ENCODE measurements at regions not wholly inside any gene's neighbourhood (a gene's known extent, or its start where the extent isn't known, plus 50 kb on each side); places are given as distances from the start of the nearest gene placed in this dataset.
"Not testable (repeated sequence)": the region's sequence is repeated elsewhere in the genome, so short reads cannot be mapped to it uniquely, and the experiment has no call there.

DNA sequence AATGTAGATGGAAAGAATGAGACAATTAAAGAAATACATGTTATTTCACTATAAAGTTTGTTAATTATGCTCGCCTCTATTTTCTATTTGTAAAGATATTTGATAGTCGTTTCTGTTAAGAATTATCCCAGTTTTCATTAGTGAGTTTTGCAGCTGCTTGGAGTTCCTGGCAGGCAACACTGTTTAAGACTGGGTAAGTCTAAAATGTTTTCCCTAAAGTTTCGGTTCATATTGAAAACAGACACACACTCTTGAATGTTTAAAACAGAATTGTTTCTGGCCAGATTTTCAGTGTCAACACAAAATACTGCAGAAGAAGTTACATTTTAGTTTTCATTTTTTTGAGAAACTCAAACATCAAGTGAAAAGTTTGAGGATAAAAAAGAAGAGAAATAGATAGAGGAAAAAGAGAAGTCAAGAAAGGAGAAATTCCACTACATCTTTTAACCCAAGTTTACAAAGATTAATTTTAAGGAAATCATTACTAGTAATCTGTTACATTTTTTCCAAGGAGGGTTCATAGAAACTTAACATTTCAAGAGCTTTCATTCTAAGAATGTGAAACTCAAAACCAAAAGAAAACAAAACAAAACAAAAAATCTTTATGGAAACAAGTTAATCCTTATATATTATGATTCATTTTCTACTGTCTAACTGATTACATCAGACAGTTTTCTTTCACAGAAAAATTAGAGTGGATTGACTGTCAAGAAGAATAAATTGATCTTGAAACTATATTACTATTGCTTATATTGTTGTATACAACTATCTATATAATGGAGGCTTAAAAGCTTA, 305.5 kb downstream of the FAT4 start:
- Histone ChIP-seq H3K27me3 (ENCODE audit: control insufficient read depth, insufficient read depth, low read length) (no peaks in the 10 kb centered on the region), H3K27ac (ENCODE audit: low read length) (peak overlapping the region; percentile 64), H3K9me3 (replicated peaks; ENCODE audit: control insufficient read depth, low read depth, low read length) (no peaks in the 10 kb centered on the region), H3K4me3 (ENCODE audit: low read length) (no peak overlapping the region), H3K36me3 (ENCODE audit: control insufficient read depth, insufficient read depth, low read length) (no peaks in the 10 kb centered on the region), H3K4me1 (ENCODE audit: control insufficient read depth, insufficient read depth, low read length) (no peaks in the 10 kb centered on the region)
- WGBS (ENCODE audit: insufficient coverage): no CpG with 5 or more reads among the region's 3 CpGs
- DNase-seq: peak; percentile 97

DNA sequence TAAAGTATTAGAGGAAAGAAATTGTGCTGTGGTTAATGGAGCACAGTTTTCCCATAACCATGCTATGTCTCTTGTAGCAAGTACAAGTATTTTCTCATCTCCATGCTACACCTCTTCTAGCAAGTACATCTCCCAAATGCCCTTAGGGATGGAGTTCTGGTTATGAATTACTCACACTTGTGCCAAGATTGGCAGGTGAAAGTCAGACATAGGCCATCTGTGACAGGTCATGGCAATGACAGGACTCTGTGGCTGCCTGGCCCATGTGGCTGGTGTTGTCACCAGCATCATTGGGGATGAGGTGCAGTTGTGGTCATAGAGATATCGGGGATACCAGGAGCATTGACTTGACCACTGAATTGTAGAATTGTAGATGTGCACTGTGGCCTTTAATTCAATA, 310.2 kb downstream of the FAT4 start:
- no peaks in the 10 kb centered on the region for H3K36me3 ChIP-seq (ENCODE audit: control insufficient read depth, insufficient read depth, low read length)
- 67% methylated on average over 1 of the region's 1 CpG for WGBS (ENCODE audit: insufficient coverage)
- H3K27ac ChIP-seq (ENCODE audit: low read length): no peak overlapping the region

GRCh38 chr4:125626946-125627345, 312.2 kb downstream of the FAT4 start:
- no CpG with 5 or more reads among the region's 1 CpG for WGBS (ENCODE audit: insufficient coverage)
- H3K9me3 ChIP-seq (replicated peaks; ENCODE audit: control insufficient read depth, low read depth, low read length): no peaks in the 10 kb centered on the region
- H3K27ac ChIP-seq (ENCODE audit: low read length): no peak overlapping the region
- no peaks in the 10 kb centered on the region for H3K36me3 ChIP-seq (ENCODE audit: control insufficient read depth, insufficient read depth, low read length)
- no peaks in the 10 kb centered on the region for H3K4me1 ChIP-seq (ENCODE audit: control insufficient read depth, insufficient read depth, low read length)
- no peak overlapping the region for H3K4me3 ChIP-seq (ENCODE audit: low read length)
- no peak for DNase-seq
- no peaks in the 10 kb centered on the region for H3K27me3 ChIP-seq (ENCODE audit: control insufficient read depth, insufficient read depth, low read length)

More for the DNA sequence above, 310.2 kb downstream of the FAT4 start:
- DNase-seq: no peak
- Histone ChIP-seq H3K4me3 (ENCODE audit: low read length) (no peak overlapping the region), H3K4me1 (ENCODE audit: control insufficient read depth, insufficient read depth, low read length) (no peaks in the 10 kb centered on the region), H3K9me3 (replicated peaks; ENCODE audit: control insufficient read depth, low read depth, low read length) (no peaks in the 10 kb centered on the region), H3K27me3 (ENCODE audit: control insufficient read depth, insufficient read depth, low read length) (no peaks in the 10 kb centered on the region)

GRCh38 chr4:125639182-125639621, 324.4 kb downstream of the FAT4 start:
- H3K4me3 ChIP-seq (ENCODE audit: low read length): no peak overlapping the region
- DNase-seq: peak; percentile 17
- no peaks in the 10 kb centered on the region for H3K9me3 ChIP-seq (replicated peaks; ENCODE audit: control insufficient read depth, low read depth, low read length)
- H3K4me1 ChIP-seq (ENCODE audit: control insufficient read depth, insufficient read depth, low read length): peaks cover 7% of the 10 kb centered on the region
- WGBS (ENCODE audit: insufficient coverage): 13% methylated on average over 4 of the region's 6 CpGs
- no peaks in the 10 kb centered on the region for H3K36me3 ChIP-seq (ENCODE audit: control insufficient read depth, insufficient read depth, low read length)
- no peak overlapping the region for H3K27ac ChIP-seq (ENCODE audit: low read length)
- no peaks in the 10 kb centered on the region for H3K27me3 ChIP-seq (ENCODE audit: control insufficient read depth, insufficient read depth, low read length)

GRCh38 chr4:125641611-125642010, 326.9 kb downstream of the FAT4 start:
- no peak for DNase-seq
- no CpG with 5 or more reads among the region's 1 CpG for WGBS (ENCODE audit: insufficient coverage)
- H3K36me3 ChIP-seq (ENCODE audit: control insufficient read depth, insufficient read depth, low read length): no peaks in the 10 kb centered on the region
- no peaks in the 10 kb centered on the region for H3K9me3 ChIP-seq (replicated peaks; ENCODE audit: control insufficient read depth, low read depth, low read length)
- peaks cover 7% of the 10 kb centered on the region for H3K4me1 ChIP-seq (ENCODE audit: control insufficient read depth, insufficient read depth, low read length)
- no peak overlapping the region for H3K4me3 ChIP-seq (ENCODE audit: low read length)
- H3K27ac ChIP-seq (ENCODE audit: low read length): no peak overlapping the region
- no peaks in the 10 kb centered on the region for H3K27me3 ChIP-seq (ENCODE audit: control insufficient read depth, insufficient read depth, low read length)

GRCh38 chr4:125642645-125643044, 327.9 kb downstream of the FAT4 start:
- Histone ChIP-seq H3K4me3 (ENCODE audit: low read length) (no peak overlapping the region), H3K9me3 (replicated peaks; ENCODE audit: control insufficient read depth, low read depth, low read length) (no peaks in the 10 kb centered on the region), H3K27ac (ENCODE audit: low read length) (no peak overlapping the region), H3K27me3 (ENCODE audit: control insufficient read depth, insufficient read depth, low read length) (no peaks in the 10 kb centered on the region), H3K4me1 (ENCODE audit: control insufficient read depth, insufficient read depth, low read length) (peaks cover 7% of the 10 kb centered on the region), H3K36me3 (ENCODE audit: control insufficient read depth, insufficient read depth, low read length) (no peaks in the 10 kb centered on the region)
- DNase-seq: no peak
- WGBS (ENCODE audit: insufficient coverage): 89% methylated on average over 4 of the region's 5 CpGs

DNA sequence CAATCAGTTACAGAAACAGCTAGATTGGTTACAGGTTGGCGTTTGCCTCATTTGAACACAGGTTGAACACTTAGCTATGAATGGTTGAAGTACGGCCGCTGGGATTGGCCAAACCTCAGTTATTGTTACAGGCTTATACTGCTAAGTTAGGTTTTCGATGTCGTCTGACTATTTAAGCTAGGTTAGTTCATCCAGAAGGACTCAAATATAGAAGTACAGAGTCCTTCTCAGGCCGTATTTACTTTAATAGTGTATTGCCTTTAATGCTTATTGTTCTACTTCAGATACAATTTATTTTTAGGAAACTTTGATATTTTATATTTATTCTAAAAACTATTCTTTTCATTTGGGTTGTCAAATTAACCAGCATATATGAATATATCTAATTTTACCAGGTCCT, 334.7 kb downstream of the FAT4 start:
- H3K9me3 ChIP-seq (replicated peaks; ENCODE audit: control insufficient read depth, low read depth, low read length): no peaks in the 10 kb centered on the region
- 90% methylated on average over 3 of the region's 6 CpGs for WGBS (ENCODE audit: insufficient coverage)

GRCh38 chr4:125650557-125650956, 335.8 kb downstream of the FAT4 start:
- Histone ChIP-seq H3K4me1 (ENCODE audit: control insufficient read depth, insufficient read depth, low read length) (no peaks in the 10 kb centered on the region), H3K27ac (ENCODE audit: low read length) (no peak overlapping the region), H3K27me3 (ENCODE audit: control insufficient read depth, insufficient read depth, low read length) (no peaks in the 10 kb centered on the region), H3K36me3 (ENCODE audit: control insufficient read depth, insufficient read depth, low read length) (no peaks in the 10 kb centered on the region), H3K4me3 (ENCODE audit: low read length) (no peak overlapping the region), H3K9me3 (replicated peaks; ENCODE audit: control insufficient read depth, low read depth, low read length) (no peaks in the 10 kb centered on the region)
- DNase-seq: no peak

More for the DNA sequence above, 334.7 kb downstream of the FAT4 start:
- H3K36me3 ChIP-seq (ENCODE audit: control insufficient read depth, insufficient read depth, low read length): no peaks in the 10 kb centered on the region
- no peak overlapping the region for H3K27ac ChIP-seq (ENCODE audit: low read length)
- no peaks in the 10 kb centered on the region for H3K27me3 ChIP-seq (ENCODE audit: control insufficient read depth, insufficient read depth, low read length)
- H3K4me3 ChIP-seq (ENCODE audit: low read length): no peak overlapping the region
- no peak for DNase-seq
- no peaks in the 10 kb centered on the region for H3K4me1 ChIP-seq (ENCODE audit: control insufficient read depth, insufficient read depth, low read length)

DNA sequence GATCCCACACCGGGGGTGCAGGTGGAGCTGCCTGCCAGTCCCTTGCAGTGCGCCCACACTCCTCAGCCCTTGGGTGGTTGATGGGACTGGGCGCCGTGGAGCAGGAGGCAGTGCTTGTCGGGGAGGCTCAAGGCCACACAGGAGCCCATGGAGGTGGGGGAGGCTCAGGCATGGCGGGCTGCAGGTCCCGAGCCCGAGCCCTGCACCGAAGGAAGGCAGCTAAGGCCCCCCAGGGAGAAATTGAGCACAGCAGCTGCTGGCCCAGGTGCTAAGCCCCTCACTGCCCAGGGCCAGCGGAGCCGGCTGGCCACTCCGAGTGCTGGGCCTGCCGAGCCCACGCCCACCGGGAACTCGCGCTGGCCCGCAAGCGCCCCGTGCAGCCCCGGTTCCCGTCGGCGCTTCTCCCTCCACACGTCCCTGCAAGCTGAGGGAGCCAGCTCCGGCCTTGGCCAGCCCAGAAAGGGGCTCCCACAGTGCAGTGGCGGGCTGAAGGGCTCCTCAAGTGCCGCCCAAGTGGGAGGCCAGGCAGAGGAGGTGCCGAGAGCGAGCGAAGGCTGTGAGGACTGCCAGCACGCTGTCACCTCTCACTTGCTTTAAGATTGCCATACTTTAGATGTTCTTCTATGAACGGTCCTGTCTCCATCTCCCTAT, 337.1 kb downstream of the FAT4 start:
- WGBS (ENCODE audit: insufficient coverage): 98% methylated on average over 24 of the region's 33 CpGs
- H3K4me1 ChIP-seq (ENCODE audit: control insufficient read depth, insufficient read depth, low read length); H3K4me3 ChIP-seq (ENCODE audit: low read length); H3K27ac ChIP-seq (ENCODE audit: low read length); H3K9me3 ChIP-seq (replicated peaks; ENCODE audit: control insufficient read depth, low read depth, low read length); H3K27me3 ChIP-seq (ENCODE audit: control insufficient read depth, insufficient read depth, low read length); DNase-seq; H3K36me3 ChIP-seq (ENCODE audit: control insufficient read depth, insufficient read depth, low read length): not testable (repeated sequence)

- no peaks in the 10 kb centered on the region for H3K4me1 ChIP-seq (ENCODE audit: control insufficient read depth, insufficient read depth, low read length)
These were observed 344.0 kb downstream of the FAT4 start for GRCh38 chr4:125658773-125659172.

More at GRCh38 chr4:125658773-125659172, 344.0 kb downstream of the FAT4 start:
- H3K27ac ChIP-seq (ENCODE audit: low read length): no peak overlapping the region
- no peak for DNase-seq
- no peaks in the 10 kb centered on the region for H3K9me3 ChIP-seq (replicated peaks; ENCODE audit: control insufficient read depth, low read depth, low read length)
- no peak overlapping the region for H3K4me3 ChIP-seq (ENCODE audit: low read length)
- H3K36me3 ChIP-seq (ENCODE audit: control insufficient read depth, insufficient read depth, low read length): no peaks in the 10 kb centered on the region
- no peaks in the 10 kb centered on the region for H3K27me3 ChIP-seq (ENCODE audit: control insufficient read depth, insufficient read depth, low read length)
